T-helper 17 cell (primary cell): ENCODE measurements at regions not wholly inside any gene's neighbourhood (a gene's known extent, or its start where the extent isn't known, plus 50 kb on each side); places are given as distances from the start of the nearest gene placed in this dataset.

Experiments
- ATAC-seq: fragments of 150-1000 bp; cut with Tn5 transposase; 2 replicates; pipeline ENCODE4 v1.10.0; 2021; ENCODE audit warnings: mild to moderate bottlenecking, moderate library complexity
- DNase-seq, 3 donors: peaks; one replicate each; pipeline versions ENCODE4 v3.0.0 to v3.0.0-alpha.2; 2020 to 2021
- H3K9me3 ChIP-seq: one replicate; pipeline ENCODE4 v1.7.0; 2013; ENCODE audit warnings: low read length, mild to moderate bottlenecking; ENCODE audit not compliant: control insufficient read depth, poor library complexity, severe bottlenecking
- H3K27ac Mint-ChIP-seq: one replicate; pipeline ENCODE4 v1.8.0; 2022; ENCODE audit warnings: mild to moderate bottlenecking, moderate library complexity, mixed read lengths
- H3K27me3 Mint-ChIP-seq: one replicate; pipeline ENCODE4 v1.8.0; 2022; ENCODE audit warnings: mixed read lengths
- H3K36me3 Mint-ChIP-seq: one replicate; pipeline ENCODE4 v1.8.0; 2022; ENCODE audit warnings: low read depth, mixed read lengths
- H3K4me1 Mint-ChIP-seq: one replicate; pipeline ENCODE4 v1.8.0; 2022; ENCODE audit warnings: mild to moderate bottlenecking, mixed read lengths
- H3K4me3 Mint-ChIP-seq: one replicate; pipeline ENCODE4 v1.8.0; 2022; ENCODE audit warnings: mild to moderate bottlenecking, moderate library complexity, mixed read lengths

- H3K27ac Mint-ChIP-seq = no peak overlapping the region
- no peak for ATAC-seq
- no peaks in the 10 kb centered on the region for H3K9me3 ChIP-seq
- no peaks in the 10 kb centered on the region for H3K4me1 Mint-ChIP-seq
- no peaks in the 10 kb centered on the region for H3K36me3 Mint-ChIP-seq
- no peak overlapping the region for H3K4me3 Mint-ChIP-seq
- no peak for DNase-seq
- peaks cover 21% of the 10 kb centered on the region for H3K27me3 Mint-ChIP-seq
These were observed 672.8 kb downstream of the LMO4 start for GRCh38 chr1:88001460-88001859.

GRCh38 chr1:88003255-88003654 lies 674.6 kb downstream of the LMO4 start:
- Mint-ChIP-seq H3K36me3 (no peaks in the 10 kb centered on the region), H3K4me1 (no peaks in the 10 kb centered on the region), H3K4me3 (no peak overlapping the region), H3K27ac (no peak overlapping the region), H3K27me3 (peaks cover 21% of the 10 kb centered on the region)
- ATAC-seq (no peak), DNase-seq (no peak)
- H3K9me3 ChIP-seq = no peaks in the 10 kb centered on the region

GRCh38 chr1:88009916-88010315 lies 674.2 kb upstream of the PKN2 start:
- H3K4me1 Mint-ChIP-seq = no peaks in the 10 kb centered on the region
- H3K36me3 Mint-ChIP-seq = no peaks in the 10 kb centered on the region
- no peak for ATAC-seq
- DNase-seq = no peak
- peaks cover 17% of the 10 kb centered on the region for H3K27me3 Mint-ChIP-seq
- no peak overlapping the region for H3K27ac Mint-ChIP-seq
- H3K4me3 Mint-ChIP-seq = no peak overlapping the region
- no peaks in the 10 kb centered on the region for H3K9me3 ChIP-seq

- H3K27ac Mint-ChIP-seq = no peak overlapping the region
- H3K36me3 Mint-ChIP-seq = no peaks in the 10 kb centered on the region
- no peaks in the 10 kb centered on the region for H3K4me1 Mint-ChIP-seq
- ATAC-seq (no peak), DNase-seq (no peak)
- H3K4me3 Mint-ChIP-seq = no peak overlapping the region
- H3K27me3 Mint-ChIP-seq = peaks cover 35% of the 10 kb centered on the region
- H3K9me3 ChIP-seq = no peaks in the 10 kb centered on the region
These were observed 670.6 kb upstream of the PKN2 start for GRCh38 chr1:88013485-88013884.

GRCh38 chr1:88014131-88014530 lies 669.9 kb upstream of the PKN2 start:
- H3K4me3 Mint-ChIP-seq = no peak overlapping the region
- H3K4me1 Mint-ChIP-seq = no peaks in the 10 kb centered on the region
- H3K9me3 ChIP-seq = no peaks in the 10 kb centered on the region
- H3K27ac Mint-ChIP-seq = no peak overlapping the region
- H3K27me3 Mint-ChIP-seq = peaks cover 35% of the 10 kb centered on the region
- ATAC-seq = no peak
- no peaks in the 10 kb centered on the region for H3K36me3 Mint-ChIP-seq
- DNase-seq = no peak

GRCh38 chr1:88016947-88017346 lies 667.1 kb upstream of the PKN2 start:
- Mint-ChIP-seq H3K27ac (no peak overlapping the region), H3K27me3 (peaks cover 19% of the 10 kb centered on the region), H3K36me3 (no peaks in the 10 kb centered on the region), H3K4me1 (no peaks in the 10 kb centered on the region), H3K4me3 (no peak overlapping the region)
- ATAC-seq = no peak
- H3K9me3 ChIP-seq = no peaks in the 10 kb centered on the region
- no peak for DNase-seq

- no peak for ATAC-seq
- no peak for DNase-seq
- H3K27ac Mint-ChIP-seq = no peak overlapping the region
- H3K36me3 Mint-ChIP-seq = no peaks in the 10 kb centered on the region
- H3K4me1 Mint-ChIP-seq = no peaks in the 10 kb centered on the region
- H3K27me3 Mint-ChIP-seq = peaks cover 23% of the 10 kb centered on the region
- H3K4me3 Mint-ChIP-seq = no peak overlapping the region
- H3K9me3 ChIP-seq = no peaks in the 10 kb centered on the region
These were observed 662.5 kb upstream of the PKN2 start for GRCh38 chr1:88021529-88021928.

GRCh38 chr1:88022516-88022915 lies 661.6 kb upstream of the PKN2 start:
- DNase-seq = no peak
- no peaks in the 10 kb centered on the region for H3K9me3 ChIP-seq
- peaks cover 19% of the 10 kb centered on the region for H3K27me3 Mint-ChIP-seq
- ATAC-seq = no peak
- no peak overlapping the region for H3K27ac Mint-ChIP-seq
- no peaks in the 10 kb centered on the region for H3K36me3 Mint-ChIP-seq
- H3K4me1 Mint-ChIP-seq = no peaks in the 10 kb centered on the region
- H3K4me3 Mint-ChIP-seq = no peak overlapping the region

GRCh38 chr1:88029142-88029541 lies 654.9 kb upstream of the PKN2 start:
- H3K9me3 ChIP-seq = no peaks in the 10 kb centered on the region
- DNase-seq = no peak
- H3K27ac Mint-ChIP-seq = no peak overlapping the region
- H3K36me3 Mint-ChIP-seq = no peaks in the 10 kb centered on the region
- H3K4me3 Mint-ChIP-seq = no peak overlapping the region
- no peaks in the 10 kb centered on the region for H3K4me1 Mint-ChIP-seq
- H3K27me3 Mint-ChIP-seq = peaks cover 23% of the 10 kb centered on the region
- ATAC-seq = no peak

- no peaks in the 10 kb centered on the region for H3K4me1 Mint-ChIP-seq
- H3K27me3 Mint-ChIP-seq = peaks cover 18% of the 10 kb centered on the region
- no peak overlapping the region for H3K4me3 Mint-ChIP-seq
- no peaks in the 10 kb centered on the region for H3K9me3 ChIP-seq
- no peak for DNase-seq
- no peaks in the 10 kb centered on the region for H3K36me3 Mint-ChIP-seq
- no peak overlapping the region for H3K27ac Mint-ChIP-seq
- no peak for ATAC-seq
These were observed 654.2 kb upstream of the PKN2 start for GRCh38 chr1:88029899-88030298.

GRCh38 chr1:88035578-88035977 lies 648.5 kb upstream of the PKN2 start:
- Mint-ChIP-seq H3K27me3 (peaks cover 6% of the 10 kb centered on the region), H3K4me3 (no peak overlapping the region), H3K27ac (no peak overlapping the region), H3K36me3 (no peaks in the 10 kb centered on the region), H3K4me1 (no peaks in the 10 kb centered on the region)
- ATAC-seq = no peak
- peaks cover 3% of the 10 kb centered on the region for H3K9me3 ChIP-seq
- DNase-seq = no peak

GRCh38 chr1:88036345-88037014 lies 647.6 kb upstream of the PKN2 start:
- ATAC-seq (no peak), DNase-seq (no peak)
- peaks cover 6% of the 10 kb centered on the region for H3K27me3 Mint-ChIP-seq
- peaks cover 3% of the 10 kb centered on the region for H3K9me3 ChIP-seq
- no peaks in the 10 kb centered on the region for H3K36me3 Mint-ChIP-seq
- no peaks in the 10 kb centered on the region for H3K4me1 Mint-ChIP-seq
- no peak overlapping the region for H3K27ac Mint-ChIP-seq
- H3K4me3 Mint-ChIP-seq = no peak overlapping the region

- H3K9me3 ChIP-seq = peaks cover 3% of the 10 kb centered on the region
- H3K4me3 Mint-ChIP-seq = no peak overlapping the region
- H3K27me3 Mint-ChIP-seq = peaks cover 6% of the 10 kb centered on the region
- H3K27ac Mint-ChIP-seq = no peak overlapping the region
- H3K36me3 Mint-ChIP-seq = no peaks in the 10 kb centered on the region
- ATAC-seq (no peak), DNase-seq (no peak)
- no peaks in the 10 kb centered on the region for H3K4me1 Mint-ChIP-seq
These were observed 644.8 kb upstream of the PKN2 start for GRCh38 chr1:88039240-88039639.

- Mint-ChIP-seq H3K4me3 (no peak overlapping the region), H3K27ac (no peak overlapping the region), H3K27me3 (peaks cover 10% of the 10 kb centered on the region), H3K36me3 (no peaks in the 10 kb centered on the region), H3K4me1 (no peaks in the 10 kb centered on the region)
- ATAC-seq (no peak), DNase-seq (no peak)
- peaks cover 3% of the 10 kb centered on the region for H3K9me3 ChIP-seq
These were observed 640.2 kb upstream of the PKN2 start for GRCh38 chr1:88043834-88044233.
